H1 (cell line): ENCODE measurements at regions not wholly inside any gene's neighbourhood (a gene's known extent, or its start where the extent isn't known, plus 50 kb on each side); places are given as distances from the start of the nearest gene placed in this dataset.

Experiments
- CTCF ChIA-PET: fragments of 300-600 bp; sonication (Branson Sonifier 250); formaldehyde crosslinking; loops from one replicate; lab custom pipeline; 2021; ENCODE audit not compliant: partially characterized antibody; lab: Charles Lee
- POLR2A ChIA-PET: fragments of 300-600 bp; sonication (Branson Sonifier 250); formaldehyde crosslinking; loops from one replicate; lab custom pipeline; 2021; ENCODE audit warnings: inconsistent platforms; ENCODE audit not compliant: partially characterized antibody; lab: Charles Lee
- DNase-seq, 2 experiments: peaks; one replicate each; pipeline versions ENCODE4 v3.0.0 to v3.0.0-alpha.2; 2010 to 2022; ENCODE audit warnings: low spot score in 2 of 2, low read depth in 1 of 2, mixed read lengths in 1 of 2
- FAIRE-seq: peaks from 2 replicates; lab custom pipeline; 2011; peaks lifted over from hg19 to GRCh38; lab: Jason Lieb, UNC
- H2AFZ ChIP-seq: 2 replicates; pipeline ENCODE4 v1.8.1; 2012; ENCODE audit warnings: low read length, inconsistent platforms
- H2AK5ac ChIP-seq: 2 replicates; pipeline ENCODE4 v1.6.1; 2013; ENCODE audit warnings: low read depth, low read length
- H2BK120ac ChIP-seq: replicated peaks from 2 replicates; pipeline ENCODE3; 2013; ENCODE audit warnings: low read depth, low read length, inconsistent platforms
- H2BK12ac ChIP-seq: 2 replicates; pipeline ENCODE4 v1.6.1; 2013; ENCODE audit warnings: low read depth, low read length
- H2BK15ac ChIP-seq: 2 replicates; pipeline ENCODE4 v1.6.1; 2013; ENCODE audit warnings: low read length
- H2BK20ac ChIP-seq: 2 replicates; pipeline ENCODE4 v1.6.1; 2013; ENCODE audit warnings: low read length
- H2BK5ac ChIP-seq: 2 replicates; pipeline ENCODE4 v1.6.1; 2013; ENCODE audit warnings: low read depth, low read length
- H3K14ac ChIP-seq: 2 replicates; pipeline ENCODE4 v1.6.1; 2013; ENCODE audit warnings: inconsistent platforms; ENCODE audit not compliant: insufficient read length
- H3K18ac ChIP-seq: 2 replicates; pipeline ENCODE4 v1.6.1; 2013; ENCODE audit warnings: low read length; ENCODE audit errors: extremely low read depth
- H3K23ac ChIP-seq: 2 replicates; pipeline ENCODE4 v1.6.1; 2013; ENCODE audit warnings: inconsistent platforms; ENCODE audit not compliant: insufficient read length
- H3K23me2 ChIP-seq: 2 replicates; pipeline ENCODE4 v1.6.1; 2013; ENCODE audit warnings: low read depth, low read length
- H3K27ac ChIP-seq: 2 replicates; pipeline ENCODE4 v1.6.1; 2011; ENCODE audit warnings: low read depth, low read length, inconsistent platforms
- H3K27me3 ChIP-seq, 4 experiments: replicated peaks in 1 of 4; 1 replicate in 1 of 4; 2 replicates in 3 of 4; pipeline versions ENCODE4 v1.6.1 to v1.8.1; 2011 to 2013; ENCODE audit warnings: low read length in 3 of 4, mild to moderate bottlenecking in 3 of 4, inconsistent platforms in 2 of 4, mixed read lengths in 2 of 4, moderate library complexity in 1 of 4; ENCODE audit not compliant: control insufficient read depth in 3 of 4, insufficient read depth in 3 of 4; ENCODE audit errors: extremely low read depth in 1 of 4
- H3K36me3 ChIP-seq, 4 experiments: 2 replicates each; pipeline versions ENCODE4 v1.6.1 to v1.8.1; 2011 to 2013; ENCODE audit warnings: mild to moderate bottlenecking in 4 of 4, low read length in 3 of 4, moderate library complexity in 2 of 4, control low read depth in 1 of 4, inconsistent platforms in 1 of 4; ENCODE audit not compliant: insufficient read depth in 4 of 4, control insufficient read depth in 2 of 4
- H3K4ac ChIP-seq: replicated peaks from 2 replicates; pipeline ENCODE3; 2013; ENCODE audit warnings: low read length, low read depth, mixed read lengths, inconsistent platforms; ENCODE audit not compliant: insufficient read length
- H3K4me1 ChIP-seq, 4 experiments: replicated peaks in 1 of 4; 1 replicate in 1 of 4; 2 replicates in 3 of 4; pipeline versions ENCODE4 v1.6.1 to v1.8.1; 2011 to 2013; ENCODE audit warnings: low read length in 3 of 4, inconsistent platforms in 2 of 4, mixed read lengths in 1 of 4; ENCODE audit not compliant: insufficient read depth in 4 of 4, control insufficient read depth in 3 of 4
- H3K4me2 ChIP-seq, 2 experiments: 2 replicates each; pipeline versions ENCODE4 v1.6.1 to v1.8.1; 2011 to 2013; ENCODE audit warnings: low read depth in 2 of 2, low read length in 2 of 2, control low read depth in 1 of 2, inconsistent platforms in 1 of 2, mild to moderate bottlenecking in 1 of 2; ENCODE audit not compliant: insufficient read depth in 1 of 2
- H3K4me3 ChIP-seq, 4 experiments: fragments of 200-600, 300-600 bp in 1 of 4; sonication (generic), shearing (Covaris generic), sonication (Bioruptor Twin) in 1 of 4; 2 replicates each; pipeline versions ENCODE4 v1.5.1 to v1.8.1; 2011 to 2016; ENCODE audit warnings: low read length in 4 of 4, low read depth in 3 of 4, control low read depth in 2 of 4, inconsistent platforms in 2 of 4, mild to moderate bottlenecking in 2 of 4, mixed read lengths in 1 of 4, moderate library complexity in 1 of 4; ENCODE audit not compliant: insufficient read depth in 2 of 4; ENCODE audit errors: extremely low read depth in 1 of 4
- H3K56ac ChIP-seq: replicated peaks from 2 replicates; pipeline ENCODE3; 2013; ENCODE audit warnings: low read depth, mild to moderate bottlenecking, mixed read lengths, low read length, inconsistent platforms; ENCODE audit not compliant: insufficient read length
- H3K79me1 ChIP-seq: 2 replicates; pipeline ENCODE4 v1.6.1; 2013; ENCODE audit warnings: low read depth, low read length, control low read depth
- H3K79me2 ChIP-seq, 2 experiments: 2 replicates each; pipeline versions ENCODE4 v1.6.1 to v1.8.1; 2012 to 2013; ENCODE audit warnings: low read length in 2 of 2, mild to moderate bottlenecking in 2 of 2, inconsistent platforms in 1 of 2; ENCODE audit not compliant: insufficient read depth in 2 of 2, control insufficient read depth in 1 of 2
- H3K9ac ChIP-seq, 4 experiments: replicated peaks in 1 of 4; 1 replicate in 1 of 4; 2 replicates in 3 of 4; pipeline versions ENCODE4 v1.6.1 to v1.8.1; 2011 to 2013; ENCODE audit warnings: low read depth in 3 of 4, low read length in 3 of 4, control low read depth in 2 of 4, mild to moderate bottlenecking in 2 of 4, moderate library complexity in 2 of 4, inconsistent platforms in 1 of 4; ENCODE audit errors: extremely low read depth in 1 of 4
- H3K9me3 ChIP-seq, 2 experiments: 2 replicates each; pipeline versions ENCODE4 v1.6.1 to v1.8.1; 2012 to 2013; ENCODE audit warnings: mild to moderate bottlenecking in 2 of 2, moderate library complexity in 2 of 2, control low read depth in 1 of 2, inconsistent platforms in 1 of 2, low read depth in 1 of 2, low read length in 1 of 2, mixed read lengths in 1 of 2; ENCODE audit not compliant: insufficient read depth in 2 of 2
- H4K20me1 ChIP-seq, 2 experiments: replicated peaks in 1 of 2; 2 replicates each; pipeline versions ENCODE3 to v1.8.1; 2011 to 2013; ENCODE audit warnings: inconsistent platforms in 2 of 2, low read length in 2 of 2, mild to moderate bottlenecking in 1 of 2; ENCODE audit not compliant: insufficient read depth in 2 of 2, control insufficient read depth in 1 of 2
- H4K5ac ChIP-seq: 2 replicates; pipeline ENCODE4 v1.6.1; 2013; ENCODE audit warnings: low read length, low read depth, mixed read lengths, inconsistent platforms; ENCODE audit not compliant: insufficient read length
- H4K8ac ChIP-seq: 2 replicates; pipeline ENCODE4 v1.8.0; 2013; ENCODE audit warnings: mild to moderate bottlenecking, moderate library complexity, low read length, inconsistent platforms; ENCODE audit not compliant: insufficient read depth; ENCODE audit errors: extremely low read depth
- H4K91ac ChIP-seq: replicated peaks from 2 replicates; pipeline ENCODE3; 2013; ENCODE audit warnings: low read length, mixed read lengths, inconsistent platforms; ENCODE audit not compliant: insufficient read length
- CBX8 ChIP-seq: fragments of 300-800, 300-1000 bp; sonication (generic); IDR thresholded peaks from 2 replicates; pipeline ENCODE4 v1.7.1; 2016; ENCODE audit warnings: low read depth, low read length, borderline replicate concordance
- SIN3A ChIP-seq, 2 experiments: IDR thresholded peaks in 1 of 2; conservative IDR thresholded peaks in 1 of 2; 2 replicates each; pipeline ENCODE4 v1.6.1; 2011 to 2012; ENCODE audit warnings: low read length in 2 of 2, improper control_type of control experiment in 1 of 2, low read depth in 1 of 2, mild to moderate bottlenecking in 1 of 2
- SRF ChIP-seq: IDR thresholded peaks from 2 replicates; pipeline ENCODE4 v1.6.1; 2011; ENCODE audit warnings: mild to moderate bottlenecking, low read depth, low read length, moderate library complexity
- TAF7 ChIP-seq: optimal IDR thresholded peaks from 2 replicates; pipeline ENCODE3; 2011; ENCODE audit warnings: low read depth, mild to moderate bottlenecking, inconsistent platforms, low read length, moderate library complexity, borderline replicate concordance
- WGBS, 2 experiments: shearing (Covaris generic) in 1 of 2; methylation state at CpG; one replicate each; pipeline versions ENCODE4 v1.1.6 to v1.1.7; 2013 to 2015; ENCODE audit warnings: low lambda C conversion rate in 2 of 2, mixed read lengths in 2 of 2, inconsistent platforms in 1 of 2, low coverage in 1 of 2, missing lambda C conversion rate in 1 of 2; ENCODE audit not compliant: insufficient replicate concordance in 2 of 2, insufficient coverage in 1 of 2, insufficient read length in 1 of 2; ENCODE audit errors: extremely low coverage in 1 of 2, missing lambda C conversion rate in 1 of 2; 5-methylcytosine and 5-hydroxymethylcytosine counted together
- TF ChIP-seq, protein P1 (sequence below): IDR thresholded peaks from 2 replicates; pipeline ENCODE4 v1.6.1; 2012; ENCODE audit warnings: low read length, inconsistent platforms

DNA sequence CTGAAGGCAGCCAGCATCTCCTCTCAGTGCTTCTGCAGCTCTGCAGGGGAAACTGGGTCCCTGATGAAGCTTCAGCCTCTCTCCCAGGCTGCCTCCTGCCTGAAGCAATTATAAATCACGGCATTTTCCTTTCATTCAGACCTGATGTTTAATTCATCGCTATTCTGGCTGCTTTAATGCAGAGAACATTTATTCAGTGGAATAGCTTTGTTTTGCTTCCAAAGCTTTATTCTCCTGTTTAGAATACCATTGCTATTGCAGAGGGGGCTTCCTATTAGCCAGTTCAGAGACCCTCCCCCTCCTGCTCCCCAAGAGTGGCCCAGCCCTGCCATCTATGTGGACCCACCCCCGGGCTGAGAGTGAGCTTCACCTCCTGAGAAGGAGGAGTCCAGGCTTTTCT is 255.6 kb downstream of the LRFN2 start:
- Histone ChIP-seq H3K4me1 (peaks cover 12 to 40% (median 29%) of the 10 kb centered on the region in 4 experiments), H4K5ac (no peak overlapping the region), H2BK5ac (peak overlapping the region; percentile 83; the same call in 1 of the 2 replicates), H4K8ac (no peak overlapping the region), H4K91ac (no peak overlapping the region), H3K36me3 (no peaks in the 10 kb centered on the region), H3K27me3 (no peaks in the 10 kb centered on the region; a peak in 1 of 7 replicates), H3K4ac (no peak overlapping the region), H3K18ac (peak overlapping the region; percentile 89), H2BK12ac (peak overlapping the region; percentile 97; the same call in 1 of the 2 replicates), H3K14ac (no peak overlapping the region), H3K27ac (no peak overlapping the region), H2AFZ (no peak overlapping the region), H2BK15ac (no peak overlapping the region; the same call in 1 of the 2 replicates), H3K56ac (no peak overlapping the region), H3K4me3 (no peak overlapping the region), H3K23ac (no peak overlapping the region), H2BK20ac (peak overlapping the region; percentile 87; the same call in 1 of the 2 replicates), H2AK5ac (peak overlapping the region; percentile 97; the same call in 1 of the 2 replicates), H3K23me2 (no peaks in the 10 kb centered on the region), H3K79me2 (no peaks in the 10 kb centered on the region), H3K9ac (no peak overlapping the region), H4K20me1 (no peaks in the 10 kb centered on the region), H3K9me3 (no peaks in the 10 kb centered on the region), H3K79me1 (no peaks in the 10 kb centered on the region), H2BK120ac (no peak overlapping the region), H3K4me2 (0 out of 4 replicates have a peak overlapping the region, but pooled peaks of 1 of the 2 experiments have one; percentile 35)
- TF ChIP-seq SRF (no peak), CBX8 (no peak), TAF7 (no peak), SIN3A (conservative IDR thresholded peaks at IDR 0.05 in 1 of 2, IDR thresholded peaks at IDR 0.05 in 1 of 2; ENCODE audit: low read depth in 1 of 2, low read length in 2 of 2) (no peak)
- TF ChIP-seq, protein P1, sequence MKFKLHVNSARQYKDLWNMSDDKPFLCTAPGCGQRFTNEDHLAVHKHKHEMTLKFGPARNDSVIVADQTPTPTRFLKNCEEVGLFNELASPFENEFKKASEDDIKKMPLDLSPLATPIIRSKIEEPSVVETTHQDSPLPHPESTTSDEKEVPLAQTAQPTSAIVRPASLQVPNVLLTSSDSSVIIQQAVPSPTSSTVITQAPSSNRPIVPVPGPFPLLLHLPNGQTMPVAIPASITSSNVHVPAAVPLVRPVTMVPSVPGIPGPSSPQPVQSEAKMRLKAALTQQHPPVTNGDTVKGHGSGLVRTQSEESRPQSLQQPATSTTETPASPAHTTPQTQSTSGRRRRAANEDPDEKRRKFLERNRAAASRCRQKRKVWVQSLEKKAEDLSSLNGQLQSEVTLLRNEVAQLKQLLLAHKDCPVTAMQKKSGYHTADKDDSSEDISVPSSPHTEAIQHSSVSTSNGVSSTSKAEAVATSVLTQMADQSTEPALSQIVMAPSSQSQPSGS = no peak
- ChIA-PET CTCF (interaction anchor here (1.0 to 9.9 kb wide), 16 partner anchors 14 to 514 kb away, joined by 3 to 136 read pairs (median 5); partner anchors contain the start of gene LRFN2), POLR2A (interaction anchor here (2.7 kb wide), 1 partner anchor 13 kb away, joined by 11 read pairs; no protein-coding TSS in a partner anchor)
- 89% methylated on average over 3 of the region's 3 CpGs; no CpG with 5 or more reads in 1 of the 2 experiments for WGBS, 2 experiments
- FAIRE-seq (no peak), DNase-seq (no peak)
